NCI-H2227 (cell line): ENCODE measurements at regions not wholly inside any gene's neighbourhood (a gene's known extent, or its start where the extent isn't known, plus 50 kb on each side); places are given as distances from the start of the nearest gene placed in this dataset.
"Not testable (repeated sequence)": the region's sequence is repeated elsewhere in the genome, so short reads cannot be mapped to it uniquely, and the experiment has no call there.

Source experiments
- DNase-seq: peaks from one replicate; lab custom pipeline; 2025; ENCODE audit not compliant: unreplicated experiment; lab: John Stamatoyannopoulos, UW

DNA sequence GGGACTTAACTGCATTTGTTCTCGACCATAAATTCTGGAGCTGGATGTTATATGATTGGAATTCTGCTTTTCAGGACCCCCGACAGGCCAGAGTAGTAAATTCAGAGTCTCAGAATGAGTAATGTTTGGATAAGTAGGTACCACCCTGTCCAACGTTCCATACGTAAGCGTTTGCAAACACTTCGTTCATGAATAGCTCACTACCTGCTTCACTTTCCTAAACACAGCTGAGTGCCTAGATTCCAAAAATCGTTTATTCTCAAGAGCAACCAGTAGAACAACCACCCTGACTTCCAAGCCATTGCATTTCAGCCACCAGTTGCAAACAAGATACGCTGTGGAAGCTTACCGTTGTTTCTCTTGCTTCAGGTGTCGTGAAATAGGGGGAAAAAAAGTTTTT, 101.3 kb upstream of the DMRT1 start:
- no peak for DNase-seq

DNA sequence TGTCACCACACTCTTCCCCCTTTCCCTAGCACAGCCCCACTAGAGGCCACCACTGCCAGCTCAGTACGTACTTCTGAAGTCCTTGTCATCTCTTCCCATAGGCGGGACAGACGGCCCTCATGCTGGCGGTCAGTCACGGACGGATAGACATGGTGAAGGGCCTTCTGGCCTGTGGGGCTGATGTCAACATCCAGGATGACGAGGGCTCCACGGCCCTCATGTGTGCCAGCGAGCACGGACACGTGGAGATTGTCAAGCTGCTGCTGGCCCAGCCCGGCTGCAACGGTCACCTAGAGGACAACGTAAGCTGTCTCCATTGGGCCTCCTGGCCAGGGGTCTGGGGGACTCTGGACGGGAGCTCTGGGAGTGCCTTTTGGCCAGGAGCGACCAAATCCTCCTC, 99.4 kb upstream of the DMRT1 start:
- no peak for DNase-seq

- no peak for DNase-seq
Measured at GRCh38 chr9:742914-743589, 98.4 kb upstream of the DMRT1 start.

- DNase-seq: no peak
Measured at GRCh38 chr9:744046-744712, 97.3 kb upstream of the DMRT1 start.

GRCh38 chr9:744790-745484, 96.6 kb upstream of the DMRT1 start:
- DNase-seq: no peak

GRCh38 chr9:745761-746380, 95.6 kb upstream of the DMRT1 start:
- DNase-seq: no peak

GRCh38 chr9:746661-747434, 94.6 kb upstream of the DMRT1 start:
- no peak for DNase-seq

GRCh38 chr9:747567-747966, 93.9 kb upstream of the DMRT1 start:
- no peak for DNase-seq

GRCh38 chr9:748861-749497, 92.5 kb upstream of the DMRT1 start:
- no peak for DNase-seq

- no peak for DNase-seq
Measured at GRCh38 chr9:749716-750115, 91.8 kb upstream of the DMRT1 start.

DNA sequence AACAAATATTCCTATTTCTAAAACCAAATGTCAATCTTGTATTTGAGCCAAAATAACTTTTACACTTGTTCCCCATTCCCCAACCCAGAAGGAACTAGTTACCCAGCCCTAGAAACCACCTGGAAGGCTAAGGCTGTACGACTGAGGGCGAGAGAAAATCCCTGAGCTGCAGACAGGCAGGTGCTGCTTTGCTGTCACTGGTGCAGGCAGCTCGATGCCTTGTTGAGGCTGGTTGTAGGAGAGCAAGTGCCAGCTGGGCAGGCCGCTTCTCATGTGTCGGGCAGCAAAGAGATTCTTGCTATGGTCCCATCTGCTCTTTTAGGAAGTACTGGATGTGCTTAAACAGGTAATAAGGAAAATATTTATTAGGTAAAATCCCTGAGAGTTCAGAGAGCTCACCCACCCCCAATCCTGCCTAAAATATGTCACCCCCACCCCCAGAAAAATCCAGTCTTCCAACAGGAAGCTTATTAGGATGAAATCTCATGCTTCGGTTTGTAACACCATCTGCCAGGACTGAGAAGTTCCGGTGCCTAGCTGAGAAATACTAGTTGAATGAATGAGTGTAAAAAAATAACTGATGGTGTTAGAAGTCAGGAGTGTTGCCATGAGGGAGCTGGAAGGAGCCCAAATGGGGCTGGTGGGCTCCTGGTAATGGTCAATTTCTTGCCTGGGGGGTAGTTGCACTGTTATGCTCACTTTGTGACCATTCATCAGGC, 91.1 kb upstream of the DMRT1 start:
- no peak for DNase-seq

- DNase-seq: no peak
Measured at GRCh38 chr9:751137-752051, 90.1 kb upstream of the DMRT1 start.

GRCh38 chr9:752201-752600, 89.3 kb upstream of the DMRT1 start:
- DNase-seq: no peak

GRCh38 chr9:752681-753200, 88.8 kb upstream of the DMRT1 start:
- DNase-seq: no peak

DNA sequence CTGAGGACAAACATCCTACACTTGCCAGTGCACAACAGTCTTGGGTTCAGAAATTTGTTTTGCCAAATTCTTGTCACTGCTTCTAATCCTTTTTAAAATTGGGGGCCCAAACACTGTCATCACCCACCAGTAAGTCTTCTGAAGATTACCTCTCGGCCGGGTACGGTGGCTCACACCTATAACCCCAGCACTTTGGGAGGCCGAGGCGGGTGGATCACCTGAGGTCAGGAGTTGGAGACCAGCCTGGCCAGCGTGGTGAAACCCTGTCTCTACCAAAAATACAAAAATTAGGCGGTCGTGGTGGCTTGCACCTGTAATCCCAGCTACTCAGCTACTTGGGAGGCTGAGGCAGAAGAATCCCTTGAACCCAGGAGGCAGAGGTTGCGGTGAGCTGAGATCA, 87.8 kb upstream of the DMRT1 start:
- not testable (repeated sequence) for DNase-seq

- no peak for DNase-seq
Measured at GRCh38 chr9:754150-754931, 87.2 kb upstream of the DMRT1 start.

GRCh38 chr9:755454-756381, 85.8 kb upstream of the DMRT1 start:
- DNase-seq: no peak
